ENCODE measurements at regions not wholly inside any gene's neighbourhood (a gene's known extent, or its start where the extent isn't known, plus 50 kb on each side); places are given as distances from the start of the nearest gene placed in this dataset.

DNA sequence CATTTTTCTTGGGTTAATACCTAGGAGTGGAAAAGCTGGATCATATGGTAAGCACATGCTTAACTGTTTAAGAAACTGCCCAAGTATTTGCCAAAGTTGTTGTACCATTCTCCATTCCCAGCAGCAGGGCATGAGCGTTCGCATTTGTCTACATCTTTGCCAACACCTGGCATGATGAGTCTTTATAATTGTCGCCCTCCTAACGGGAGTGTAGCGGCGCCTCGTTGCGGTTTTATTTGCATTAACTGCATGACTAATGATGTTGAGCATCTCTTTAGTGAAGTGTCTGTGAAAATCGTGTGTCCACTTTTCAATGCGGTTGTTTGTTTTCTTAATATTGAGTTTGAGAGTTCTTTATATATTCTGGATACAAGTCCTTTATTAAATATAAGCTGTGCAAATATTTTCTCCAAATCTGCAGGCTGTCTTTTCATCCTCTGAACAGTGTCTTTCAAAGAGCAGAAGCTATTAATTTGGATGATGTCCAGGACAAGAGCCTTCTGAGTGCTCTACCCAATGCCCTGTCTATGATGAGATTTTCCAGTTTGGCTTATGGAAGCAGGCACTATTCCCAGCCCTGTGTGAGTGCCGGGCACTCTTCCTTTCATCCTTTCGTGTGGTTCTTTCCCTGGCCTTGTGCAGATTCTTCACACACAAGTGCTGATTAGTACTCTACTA, 202.0 kb downstream of the FOXO1 start:
- DNase-seq, result no peak
- no peak for ATAC-seq (ENCODE audit: poor library complexity)
- intact Hi-C loops (cut with DNase I), result no loop called here

DNA sequence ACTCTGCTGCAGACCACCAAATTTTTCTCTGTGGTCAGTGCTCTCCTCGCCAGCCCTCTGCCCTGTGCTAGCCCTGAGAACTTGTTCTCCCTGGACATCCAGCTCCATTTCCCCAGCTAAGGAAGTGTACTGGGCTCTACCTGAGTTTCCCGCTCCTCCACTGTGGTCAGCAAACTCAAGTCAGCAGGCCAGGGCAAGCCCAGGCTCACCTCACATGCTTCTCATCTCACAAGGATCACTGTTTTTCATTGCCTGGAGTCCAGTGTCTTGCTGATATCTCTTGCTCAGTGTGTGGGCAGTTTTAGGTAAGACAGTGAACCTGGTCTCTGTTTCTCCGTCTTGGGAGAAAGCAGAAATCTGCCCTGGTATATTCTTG, 201.4 kb downstream of the FOXO1 start:
- DNase-seq (no peak), ATAC-seq (ENCODE audit: poor library complexity) (no peak)
- intact Hi-C loops (cut with DNase I), result no loop called here

DNA sequence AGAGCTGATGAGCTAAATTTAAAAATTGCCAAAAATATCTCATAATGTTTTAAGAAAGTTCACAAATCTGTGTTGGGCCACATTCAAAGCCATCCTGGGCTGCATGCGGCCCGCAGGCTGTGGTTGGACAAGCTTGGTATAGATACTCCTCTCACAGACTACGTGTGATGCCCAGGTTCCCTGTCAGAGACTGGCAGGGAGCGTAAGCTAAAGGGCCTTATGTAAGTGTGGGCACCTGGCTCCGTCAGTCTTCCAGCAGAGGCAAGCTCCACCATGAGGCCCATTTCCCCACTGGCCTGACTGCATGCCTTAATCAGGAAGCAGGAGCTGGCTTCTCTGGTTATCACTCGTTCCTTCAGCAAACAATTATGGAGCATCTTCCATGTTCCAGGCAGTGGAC, 200.2 kb downstream of the FOXO1 start:
- ATAC-seq (ENCODE audit: poor library complexity) (no peak), DNase-seq (no peak)
- intact Hi-C loops (cut with DNase I), result no loop called here

DNA sequence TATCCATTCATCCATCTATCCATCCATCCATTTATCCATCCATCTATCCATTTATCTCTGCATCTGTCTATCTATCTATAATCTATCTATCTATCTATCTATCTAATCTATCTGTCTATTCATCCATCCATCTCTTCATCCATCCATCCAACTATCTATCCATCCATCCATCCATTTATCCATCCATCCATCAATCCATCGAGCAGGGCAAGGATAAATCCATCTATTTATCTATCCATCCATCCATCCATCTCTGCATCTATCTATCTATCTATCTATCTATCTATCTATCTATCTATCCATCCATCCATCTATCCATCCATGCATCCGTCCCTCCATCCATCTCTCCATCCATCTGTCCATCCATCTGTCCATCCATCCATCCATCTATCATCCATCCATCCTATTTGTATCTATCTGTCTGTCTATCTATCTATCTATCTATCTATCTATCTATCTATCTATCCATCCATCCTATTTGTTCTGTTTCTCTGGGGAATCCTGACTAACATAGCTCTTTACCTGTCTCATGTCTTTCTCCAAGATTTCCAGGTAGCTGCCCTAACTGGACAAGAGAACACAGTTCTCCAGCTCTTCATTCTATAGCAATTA, 198.1 kb downstream of the FOXO1 start:
- no peak for DNase-seq
- ATAC-seq (ENCODE audit: poor library complexity), result no peak
- intact Hi-C loops (cut with DNase I), result no loop called here

DNA sequence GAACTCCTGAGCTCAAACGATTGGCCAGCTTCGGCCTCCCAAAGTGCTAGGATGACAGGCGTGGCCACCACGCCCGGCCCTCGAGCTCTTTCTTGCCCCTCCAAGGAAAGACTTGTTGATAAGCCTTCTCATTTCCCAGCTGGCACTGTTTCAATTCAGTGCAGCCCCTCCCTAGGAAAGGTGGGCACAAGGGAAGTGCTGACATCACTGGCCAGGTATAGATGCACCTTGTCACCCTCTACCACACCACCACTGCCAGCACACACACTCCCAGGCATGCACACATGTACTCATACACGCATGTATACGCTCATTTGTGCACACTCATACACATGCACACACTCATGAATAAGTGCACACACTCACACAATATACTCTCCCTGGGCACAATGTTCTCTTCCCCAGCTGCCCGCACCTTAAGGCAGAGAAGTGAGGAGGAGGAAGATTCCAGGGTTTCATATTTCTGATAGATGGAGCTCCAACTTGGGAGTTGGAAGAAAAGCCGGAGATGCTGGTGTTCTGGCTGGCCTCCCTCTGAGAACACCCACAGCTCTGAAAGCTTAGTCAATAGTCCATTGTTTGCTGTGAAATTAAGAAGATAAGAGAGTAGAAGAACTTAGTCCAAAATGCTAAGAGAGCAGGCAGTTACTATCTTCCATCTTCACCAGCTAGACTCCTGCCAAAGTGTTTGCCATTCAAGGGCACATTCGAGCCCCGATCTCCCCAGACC, 196.7 kb downstream of the FOXO1 start:
- no peak for DNase-seq
- ATAC-seq (ENCODE audit: poor library complexity), result peak; percentile 63
- intact Hi-C loops (cut with DNase I), result no loop called here

DNA sequence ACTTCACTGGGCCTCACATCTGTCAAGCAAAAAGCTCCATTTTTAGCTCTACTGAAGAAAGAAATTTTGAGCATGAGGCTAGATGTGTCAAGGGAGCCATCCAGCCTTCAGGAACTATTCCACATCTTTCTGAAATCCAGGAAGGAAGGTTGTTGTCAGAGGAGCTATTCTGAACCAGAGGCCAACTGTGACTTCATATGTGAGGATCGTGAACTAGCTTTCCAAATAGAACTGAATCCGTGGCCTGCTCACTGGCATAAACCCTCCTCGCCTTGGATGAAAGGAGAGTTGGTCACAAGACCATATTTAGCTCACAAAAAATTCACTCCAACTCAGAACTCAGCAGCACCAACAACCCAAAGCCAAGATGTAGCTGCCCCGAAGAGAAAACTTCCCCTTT, 195.8 kb downstream of the FOXO1 start:
- intact Hi-C loops (cut with DNase I), result no loop called here
- DNase-seq, result no peak
- ATAC-seq (ENCODE audit: poor library complexity), result peak; percentile 86

DNA sequence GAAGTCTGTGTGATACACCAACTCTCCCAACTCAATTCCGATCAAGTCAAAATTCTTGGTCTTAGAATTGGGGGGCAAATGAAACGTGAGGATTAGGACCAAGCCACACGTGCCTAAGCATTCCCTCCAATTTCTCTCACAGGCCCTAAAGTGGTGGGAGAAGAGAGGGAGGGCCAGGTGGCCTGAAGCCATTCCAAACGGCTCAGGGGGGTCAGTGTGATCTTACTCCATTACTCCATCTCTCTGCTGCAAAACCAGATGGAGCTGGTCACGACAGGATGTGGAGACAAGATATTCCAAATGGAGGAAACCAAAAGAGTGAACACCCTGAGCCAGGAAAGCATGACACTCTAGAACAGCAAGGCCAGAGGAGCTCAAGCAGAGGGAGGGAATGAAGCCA, 195.4 kb downstream of the FOXO1 start:
- ATAC-seq (ENCODE audit: poor library complexity) (peak; percentile 4), DNase-seq (no peak)
- intact Hi-C loops (cut with DNase I), result no loop called here

DNA sequence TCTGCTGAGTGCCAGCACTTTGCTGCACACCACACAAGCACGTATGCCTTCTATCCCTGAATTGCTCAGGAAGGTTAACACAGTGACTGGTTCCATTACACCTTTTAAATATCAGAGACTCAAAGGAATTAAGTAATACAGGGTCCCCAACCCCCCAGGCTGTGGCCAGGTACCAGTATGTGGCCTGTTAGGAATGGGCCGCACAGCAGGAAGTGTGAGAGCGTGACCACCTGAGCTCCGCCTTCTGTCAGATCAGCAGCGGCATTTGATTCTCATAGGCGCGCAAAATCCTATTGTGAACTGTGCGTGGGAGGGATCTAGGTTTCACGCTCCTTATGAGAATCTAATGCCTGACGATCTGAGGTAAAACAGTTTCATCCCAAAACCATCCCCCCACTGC, 194.5 kb downstream of the FOXO1 start:
- intact Hi-C loops (cut with DNase I), result no loop called here
- DNase-seq (no peak), ATAC-seq (ENCODE audit: poor library complexity) (no peak)

DNA sequence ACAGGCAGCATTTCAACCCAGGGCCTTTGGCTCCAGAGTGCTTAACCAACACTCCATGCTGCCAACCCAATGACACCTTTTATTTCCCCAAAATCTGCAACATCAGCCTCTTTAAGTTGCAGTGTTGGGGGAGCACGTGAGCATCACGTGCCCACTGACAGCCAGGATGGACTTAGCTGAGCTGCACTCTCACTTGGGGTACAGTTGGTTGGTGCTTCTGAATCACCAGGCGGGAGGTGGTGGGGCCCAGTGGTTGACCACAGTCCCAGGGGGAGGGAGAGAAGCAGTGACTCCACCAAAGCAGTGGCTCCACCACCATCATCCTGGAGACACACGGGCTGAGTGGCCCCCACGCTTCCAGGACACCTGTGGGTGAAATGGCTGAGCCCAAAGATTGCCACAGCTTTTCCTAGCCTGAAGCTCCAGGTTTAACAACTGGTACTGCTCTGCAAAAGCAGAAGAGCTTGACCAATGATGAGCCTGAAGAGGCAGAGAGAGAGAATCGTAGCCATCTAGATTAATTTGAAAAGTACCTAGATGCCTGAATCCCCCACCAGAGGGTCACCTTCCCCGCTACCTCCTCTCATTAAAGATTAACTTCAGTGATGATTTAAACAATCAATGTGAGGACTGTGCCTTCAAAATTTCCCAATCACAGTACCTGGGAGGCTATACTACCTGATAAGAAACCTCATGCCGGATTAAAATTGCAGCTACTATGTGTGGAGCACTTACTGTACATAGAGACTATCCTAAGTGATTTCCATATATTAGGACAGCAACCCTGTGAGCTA, 193.8 kb downstream of the FOXO1 start:
- intact Hi-C loops (cut with DNase I), result no loop called here
- ATAC-seq (ENCODE audit: poor library complexity), result no peak
- no peak for DNase-seq

DNA sequence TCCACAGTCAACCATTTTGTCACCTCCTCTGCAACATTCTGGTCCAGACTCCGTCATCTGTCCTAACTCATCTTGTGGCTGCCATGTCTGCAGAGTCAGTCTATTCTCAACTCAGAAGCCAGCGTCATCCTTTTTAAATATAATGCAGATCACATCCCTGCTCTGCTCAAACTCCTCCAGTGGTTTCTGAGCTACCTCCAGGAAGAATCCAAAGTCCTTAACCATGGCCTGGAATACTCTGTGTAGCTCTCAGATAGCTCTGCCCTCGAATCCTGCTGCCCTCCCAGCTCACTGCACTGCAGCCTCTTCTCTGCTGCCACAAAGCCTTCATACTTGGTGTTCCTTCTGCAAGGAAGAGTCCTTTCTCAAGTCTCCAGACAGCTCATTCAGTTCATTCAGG, 190.8 kb downstream of the FOXO1 start:
- DNase-seq (no peak), ATAC-seq (ENCODE audit: poor library complexity) (no peak)
- intact Hi-C loops (cut with DNase I), result no loop called here

DNA sequence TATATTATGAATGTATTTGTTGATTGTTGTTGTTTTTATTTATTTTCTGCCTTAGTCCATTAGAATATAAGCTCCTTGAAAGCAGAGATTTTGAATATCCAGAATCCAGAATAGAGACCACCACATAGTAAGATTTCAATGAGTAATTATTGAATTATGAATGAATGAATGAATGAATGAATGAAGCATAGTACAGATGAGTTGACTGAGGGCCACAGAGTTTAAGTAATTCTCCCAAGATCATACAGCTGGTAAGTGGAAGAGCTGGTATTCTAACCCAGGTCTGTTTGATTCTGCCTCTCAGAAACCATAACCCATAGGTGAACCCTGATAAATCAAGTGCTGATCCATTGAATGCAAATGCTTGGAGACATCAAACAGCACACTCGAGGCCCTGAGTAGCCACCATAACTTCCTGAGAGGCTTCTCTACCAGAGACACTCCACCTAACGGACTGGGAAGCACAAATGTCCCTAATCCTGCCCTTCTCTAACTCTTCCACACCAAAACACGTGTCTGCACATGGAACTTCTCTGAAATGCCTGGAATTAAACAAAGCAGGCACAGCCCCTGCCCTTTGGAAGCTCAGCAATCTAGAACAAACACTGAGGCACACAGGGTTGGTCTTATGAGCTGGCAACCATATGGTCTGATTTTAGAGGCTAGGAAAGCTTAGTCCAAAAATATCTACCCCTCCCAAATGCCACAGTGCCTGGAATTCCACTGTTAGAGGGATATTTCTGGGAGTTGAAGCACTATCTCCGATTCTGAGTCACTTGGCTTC, 190.1 kb downstream of the FOXO1 start:
- intact Hi-C loops (cut with DNase I), result no loop called here
- ATAC-seq (ENCODE audit: poor library complexity), result peak; percentile 6
- no peak for DNase-seq

DNA sequence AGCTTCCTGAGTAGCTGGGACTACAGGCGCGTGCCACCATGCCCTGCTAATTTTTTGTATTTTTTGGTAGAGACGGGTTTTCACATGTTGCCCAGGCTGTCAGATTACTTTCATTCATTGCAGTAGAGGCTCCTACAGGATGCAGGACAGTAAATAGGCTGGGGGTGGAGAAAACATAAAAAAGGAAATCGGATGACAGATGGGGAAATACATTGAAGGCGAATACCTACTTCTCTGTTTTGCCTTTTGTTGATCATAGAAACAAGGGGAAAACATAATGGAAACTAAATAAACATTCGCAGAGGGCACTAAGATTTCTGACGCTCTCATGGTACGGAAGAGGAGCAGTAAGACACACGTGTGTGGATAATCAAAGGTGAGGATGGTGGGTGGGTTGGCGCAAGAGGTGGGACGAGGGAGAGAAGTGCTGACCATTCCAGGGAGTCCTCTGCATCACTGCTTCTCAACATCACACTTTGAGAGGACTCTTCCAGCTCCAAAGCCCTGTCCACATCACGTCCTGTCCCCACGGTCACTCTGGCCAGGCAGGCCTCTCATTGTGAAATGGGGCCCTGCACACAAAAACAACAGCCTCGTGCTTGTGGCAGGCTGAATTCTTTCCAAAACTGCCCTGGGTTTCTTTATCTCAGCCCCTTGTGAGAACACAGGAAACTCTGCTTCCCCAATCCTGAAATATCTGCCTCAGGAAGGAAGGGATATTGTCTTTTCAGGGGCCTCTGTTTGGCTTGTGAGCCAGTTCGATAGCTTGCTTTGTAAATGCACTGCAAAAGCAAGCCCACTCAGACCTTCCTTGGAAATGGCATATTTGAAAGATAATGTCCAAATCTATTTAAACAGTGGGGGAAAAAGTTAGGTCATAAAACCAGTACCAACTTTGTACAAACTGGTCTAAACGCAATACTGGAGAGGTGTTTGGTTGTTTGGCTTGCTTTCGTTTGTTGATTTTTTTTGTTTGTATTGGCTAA, 188.5 kb downstream of the FOXO1 start:
- intact Hi-C loops (cut with DNase I), result no loop called here

DNA sequence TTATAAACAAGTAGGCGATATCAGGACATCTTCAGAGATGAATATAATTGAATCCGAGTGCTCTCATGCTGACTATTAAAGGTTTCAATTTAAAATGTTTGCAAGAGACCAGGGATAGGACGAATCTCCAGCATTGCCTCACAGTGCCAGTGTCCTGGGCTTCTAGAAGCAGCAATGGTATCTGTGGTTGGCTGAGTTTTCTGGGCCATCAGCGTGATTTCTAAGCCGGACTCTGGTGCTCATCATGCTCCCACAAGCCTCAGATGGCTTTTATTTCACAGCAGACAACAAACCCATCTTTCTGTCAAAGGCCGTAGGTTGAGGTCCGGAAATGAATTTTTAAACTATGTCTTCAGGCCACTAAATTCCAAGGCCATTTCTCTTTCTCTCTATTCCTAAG, 187.7 kb downstream of the FOXO1 start:
- intact Hi-C loops (cut with DNase I), result no loop called here
- ATAC-seq (ENCODE audit: poor library complexity), result no peak
- no peak for DNase-seq

More for the DNA sequence above, 188.5 kb downstream of the FOXO1 start:
- ATAC-seq (ENCODE audit: poor library complexity), result peak; percentile 80
- peak; percentile 76 for DNase-seq

DNA sequence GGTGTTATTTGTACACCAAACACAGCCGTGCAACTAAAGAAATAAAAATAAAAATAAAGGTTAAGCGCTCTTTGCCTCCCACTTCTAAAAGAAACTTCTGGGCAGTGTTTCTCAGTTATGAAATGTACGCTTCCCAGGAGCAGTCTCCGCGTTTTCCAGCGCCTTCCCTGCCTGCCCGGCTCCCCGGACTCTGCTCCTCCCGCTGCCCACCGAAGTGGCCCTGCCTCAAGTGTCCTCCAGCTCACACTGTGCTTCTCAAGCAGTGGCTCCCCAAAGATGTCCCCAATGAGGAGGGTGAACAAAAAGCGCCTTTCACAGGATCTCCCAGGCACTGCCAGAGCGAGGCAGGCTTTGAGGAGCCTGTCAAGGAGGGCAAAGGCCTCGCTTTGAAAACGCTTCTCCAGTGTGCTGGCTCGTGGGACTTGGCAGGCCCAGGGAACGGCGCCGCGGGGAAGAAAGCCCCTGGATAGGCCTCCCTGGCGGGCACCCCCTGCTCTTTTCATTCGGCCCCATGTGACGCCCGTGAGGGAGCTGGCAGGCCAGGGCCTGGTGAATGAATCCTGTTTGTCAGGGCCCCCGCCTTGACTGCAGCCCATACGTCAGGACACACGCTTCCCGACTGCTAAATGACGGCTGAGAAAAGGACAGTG, 187.1 kb downstream of the FOXO1 start:
- intact Hi-C loops (cut with DNase I), result no loop called here
- no peak for ATAC-seq (ENCODE audit: poor library complexity)
- no peak for DNase-seq

DNA sequence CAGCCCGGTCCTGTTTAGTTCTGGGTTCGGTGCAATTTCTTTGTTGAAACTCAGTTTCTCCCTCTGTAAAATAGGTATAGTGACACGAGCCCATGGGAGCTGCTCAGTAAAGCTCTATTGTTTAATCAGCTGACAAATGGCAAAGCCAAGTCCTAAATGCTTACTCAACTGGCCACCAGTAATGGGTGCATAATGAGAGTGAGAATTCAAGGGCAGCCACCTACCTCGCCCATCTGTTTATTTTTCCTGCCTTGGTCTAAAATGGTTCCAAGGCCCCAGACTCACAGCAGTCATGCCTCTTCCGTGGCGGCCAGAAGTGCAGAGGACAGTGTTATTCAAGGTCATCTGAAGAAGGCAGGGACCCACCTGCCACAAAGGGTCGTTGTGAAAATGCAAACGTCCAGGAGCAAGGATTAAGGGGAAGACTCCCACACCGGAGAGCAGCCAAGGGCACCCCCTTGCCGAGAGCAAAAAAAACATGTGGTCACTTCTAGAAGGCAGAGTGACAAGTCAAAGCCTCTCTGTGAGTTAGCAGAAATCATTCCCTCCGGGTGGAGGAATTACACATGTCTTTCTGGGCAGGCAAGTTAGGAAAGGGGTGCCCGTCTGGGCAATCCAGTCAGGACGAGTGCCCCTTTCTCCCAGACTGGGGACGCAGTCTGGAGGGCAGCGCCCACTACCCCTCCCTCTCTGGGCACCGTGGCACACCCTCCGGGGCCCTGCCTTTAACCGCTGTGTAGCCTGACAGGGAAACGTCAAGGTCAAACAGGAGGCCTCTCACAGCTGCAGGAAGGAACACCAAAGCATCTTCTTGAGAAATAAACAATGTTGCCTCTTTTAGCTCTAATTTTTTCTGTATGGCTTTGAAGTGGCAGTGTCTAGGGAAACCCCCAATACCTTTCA, 186.2 kb downstream of the FOXO1 start:
- intact Hi-C loops (cut with DNase I), result no loop called here
- no peak for DNase-seq
- ATAC-seq (ENCODE audit: poor library complexity), result no peak

DNA sequence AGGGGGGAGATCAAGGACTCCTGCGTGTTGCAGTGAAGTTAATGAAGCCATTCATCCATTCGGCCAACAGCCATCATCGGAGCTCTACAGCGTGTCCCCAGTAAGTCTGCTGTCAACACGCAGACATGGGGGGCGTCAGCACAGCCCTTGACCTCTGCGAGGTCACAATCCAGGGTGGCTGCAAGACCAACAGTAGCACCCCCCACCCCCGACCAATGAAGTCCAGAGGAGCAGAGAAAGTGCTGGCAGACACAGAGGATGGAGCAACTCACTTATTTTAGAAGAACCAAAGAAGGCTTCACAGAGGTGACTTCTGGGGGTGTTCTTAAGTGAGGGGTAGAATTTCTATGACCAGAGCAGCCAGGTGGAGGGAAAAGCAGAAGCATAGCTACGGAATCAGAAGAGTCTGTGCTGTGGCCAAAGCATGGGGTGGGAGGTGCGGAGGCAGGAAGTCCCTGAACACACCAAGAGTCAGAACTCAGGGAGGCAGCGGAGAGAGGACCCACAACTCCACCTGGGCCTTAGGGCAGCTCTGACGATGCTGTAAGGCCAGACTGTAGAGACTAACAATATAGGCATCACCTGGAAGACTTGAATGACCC, 185.4 kb downstream of the FOXO1 start:
- intact Hi-C loops (cut with DNase I), result no loop called here
- no peak for DNase-seq
- ATAC-seq (ENCODE audit: poor library complexity), result no peak

Data from Right ventricle myocardium superior (tissue), 1 donor.